ENCODE measurements at regions not wholly inside any gene's neighbourhood (a gene's known extent, or its start where the extent isn't known, plus 50 kb on each side); places are given as distances from the start of the nearest gene placed in this dataset.

GRCh38 chr18:51480407-51481261, 283.2 kb upstream of the MEX3C start:
- in situ Hi-C loops (cut with HindIII; ENCODE audit: extremely low pct_ligation_motif_present, low pct_unique_long_range_greater_than_20kb) (no loop called here), intact Hi-C loops (cut with micrococcal nuclease; ENCODE audit: unreplicated experiment) (no loop called here)
- no peak for TF ChIP-seq PCBP1 (IDR thresholded peaks at IDR 0.05; ENCODE audit: borderline replicate concordance, low read depth, low read length)
- TF ChIP-seq, protein P1, sequence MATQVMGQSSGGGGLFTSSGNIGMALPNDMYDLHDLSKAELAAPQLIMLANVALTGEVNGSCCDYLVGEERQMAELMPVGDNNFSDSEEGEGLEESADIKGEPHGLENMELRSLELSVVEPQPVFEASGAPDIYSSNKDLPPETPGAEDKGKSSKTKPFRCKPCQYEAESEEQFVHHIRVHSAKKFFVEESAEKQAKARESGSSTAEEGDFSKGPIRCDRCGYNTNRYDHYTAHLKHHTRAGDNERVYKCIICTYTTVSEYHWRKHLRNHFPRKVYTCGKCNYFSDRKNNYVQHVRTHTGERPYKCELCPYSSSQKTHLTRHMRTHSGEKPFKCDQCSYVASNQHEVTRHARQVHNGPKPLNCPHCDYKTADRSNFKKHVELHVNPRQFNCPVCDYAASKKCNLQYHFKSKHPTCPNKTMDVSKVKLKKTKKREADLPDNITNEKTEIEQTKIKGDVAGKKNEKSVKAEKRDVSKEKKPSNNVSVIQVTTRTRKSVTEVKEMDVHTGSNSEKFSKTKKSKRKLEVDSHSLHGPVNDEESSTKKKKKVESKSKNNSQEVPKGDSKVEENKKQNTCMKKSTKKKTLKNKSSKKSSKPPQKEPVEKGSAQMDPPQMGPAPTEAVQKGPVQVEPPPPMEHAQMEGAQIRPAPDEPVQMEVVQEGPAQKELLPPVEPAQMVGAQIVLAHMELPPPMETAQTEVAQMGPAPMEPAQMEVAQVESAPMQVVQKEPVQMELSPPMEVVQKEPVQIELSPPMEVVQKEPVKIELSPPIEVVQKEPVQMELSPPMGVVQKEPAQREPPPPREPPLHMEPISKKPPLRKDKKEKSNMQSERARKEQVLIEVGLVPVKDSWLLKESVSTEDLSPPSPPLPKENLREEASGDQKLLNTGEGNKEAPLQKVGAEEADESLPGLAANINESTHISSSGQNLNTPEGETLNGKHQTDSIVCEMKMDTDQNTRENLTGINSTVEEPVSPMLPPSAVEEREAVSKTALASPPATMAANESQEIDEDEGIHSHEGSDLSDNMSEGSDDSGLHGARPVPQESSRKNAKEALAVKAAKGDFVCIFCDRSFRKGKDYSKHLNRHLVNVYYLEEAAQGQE (IDR thresholded peaks at IDR 0.05; ENCODE audit: borderline replicate concordance in 1 of 2, low read depth in 1 of 2, low read length in 2 of 2): no peak
- H3K4me3 ChIP-seq (replicated peaks in 1 of 3; ENCODE audit: insufficient read depth in 1 of 3, low read depth in 2 of 3, low read length in 3 of 3): no peak overlapping the region
- no peaks in the 10 kb centered on the region for H3K4me1 ChIP-seq (ENCODE audit: insufficient read depth, low read length)
- no peaks in the 10 kb centered on the region for H3K79me2 ChIP-seq (ENCODE audit: insufficient read depth, low read length)
- ChIA-PET POLR2A (no interaction called here), CTCF (ENCODE audit: low intra/inter-chr PET ratio, low total read pairs) (no interaction called here)
- no peak overlapping the region for H2AFZ ChIP-seq (ENCODE audit: low read length)
- no peak for DNase-seq (ENCODE audit: low spot score)
- WGBS (ENCODE audit: low lambda C conversion rate): 46% methylated on average over 5 of the region's 5 CpGs
- H3K9ac ChIP-seq (ENCODE audit: insufficient read depth, low read depth, low read length): no peak overlapping the region
- H3K9me3 ChIP-seq (ENCODE audit: low read length): no peaks in the 10 kb centered on the region
- no peak for FAIRE-seq
- H3K4me2 ChIP-seq (ENCODE audit: low read depth, low read length): no peak overlapping the region
- H3K27ac ChIP-seq (ENCODE audit: extremely low read length, insufficient read depth, low read length): no peak overlapping the region
- no peaks in the 10 kb centered on the region for H3K27me3 ChIP-seq (ENCODE audit: control insufficient read depth in 1 of 2, insufficient read depth in 2 of 2, low read length in 2 of 2)
- no peaks in the 10 kb centered on the region for H3K36me3 ChIP-seq (replicated peaks in 1 of 2; ENCODE audit: control insufficient read depth in 1 of 2, insufficient read depth in 2 of 2, low read length in 2 of 2)
- ATAC-seq: no peak
- no TSS peak for BruUV-seq (replicated peaks)
- no peaks in the 10 kb centered on the region for H4K20me1 ChIP-seq (ENCODE audit: insufficient read depth, low read length)

All from HepG2 (cell line).